HuH-7.5 (cell line): ENCODE measurements at regions not wholly inside any gene's neighbourhood (a gene's known extent, or its start where the extent isn't known, plus 50 kb on each side); places are given as distances from the start of the nearest gene placed in this dataset.

Experiments
- DNase-seq: peaks from one replicate; pipeline ENCODE4 v3.0.0; 2011; ENCODE audit warnings: low spot score

GRCh38 chr15:94682171-94682570 lies 450.8 kb downstream of the MCTP2 start:
- no peak for DNase-seq

DNA sequence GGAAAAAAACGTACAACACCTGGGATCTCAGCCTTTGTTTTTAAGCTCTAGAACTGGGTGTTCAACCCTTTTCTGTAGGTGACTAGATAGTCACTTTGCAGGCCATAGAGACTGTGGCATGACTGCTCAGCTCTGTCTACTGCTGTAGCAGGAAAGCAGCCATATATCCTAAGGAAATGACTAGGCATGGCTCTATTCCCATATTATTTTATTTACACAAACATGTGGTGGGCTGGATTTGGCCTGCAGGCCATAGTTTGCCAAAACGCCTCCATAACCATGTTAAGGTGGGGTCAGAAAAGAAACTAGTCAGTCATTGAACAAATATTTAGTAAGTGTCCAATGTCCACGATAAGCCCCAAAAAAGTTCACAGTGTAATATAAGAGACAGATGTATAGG lies 452.5 kb downstream of the MCTP2 start:
- no peak for DNase-seq

DNA sequence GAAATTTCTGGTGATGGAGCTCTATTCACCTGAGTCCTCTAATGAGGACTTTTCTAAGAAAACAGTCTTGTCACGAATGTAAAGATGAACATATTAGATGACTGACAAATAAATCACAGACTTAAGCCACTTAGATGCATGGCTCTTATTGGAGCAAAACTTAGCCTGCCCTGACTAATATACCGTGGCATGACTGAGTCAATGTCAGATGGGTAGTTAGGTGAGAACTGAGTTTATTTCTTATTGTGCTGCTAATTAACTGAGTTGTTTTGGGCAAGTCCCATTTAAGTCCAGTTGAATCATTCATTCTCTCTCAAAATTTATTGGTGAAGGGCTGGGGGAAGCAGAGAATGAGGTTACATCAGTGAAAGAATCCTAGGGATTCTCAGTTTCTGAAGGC lies 459.8 kb downstream of the MCTP2 start:
- no peak for DNase-seq

DNA sequence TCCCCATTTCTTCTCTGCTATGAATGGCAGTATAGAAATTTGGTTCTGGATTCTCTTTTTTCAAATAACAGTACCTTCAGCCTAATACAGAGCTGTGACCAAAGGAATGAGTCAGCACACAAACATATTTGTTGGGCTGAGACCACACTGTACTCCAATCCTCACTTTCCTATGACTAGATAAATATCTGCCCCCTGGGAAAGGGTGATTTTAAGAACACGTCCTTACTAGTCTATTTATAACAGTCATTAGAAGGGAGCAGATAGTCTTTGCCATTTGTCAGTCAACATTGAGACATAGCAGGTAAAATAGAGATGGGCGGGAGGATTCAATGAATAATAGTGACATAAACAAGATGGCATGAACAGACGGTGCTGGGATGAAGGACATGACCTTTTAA lies 461.3 kb downstream of the MCTP2 start:
- DNase-seq = no peak

GRCh38 chr15:94700211-94700610 lies 468.9 kb downstream of the MCTP2 start:
- no peak for DNase-seq

GRCh38 chr15:94701281-94701985 lies 470.1 kb downstream of the MCTP2 start:
- no peak for DNase-seq

GRCh38 chr15:94703596-94703995 lies 472.2 kb downstream of the MCTP2 start:
- no peak for DNase-seq

- no peak for DNase-seq
Measured at GRCh38 chr15:94704421-94704820, 473.1 kb downstream of the MCTP2 start.

DNA sequence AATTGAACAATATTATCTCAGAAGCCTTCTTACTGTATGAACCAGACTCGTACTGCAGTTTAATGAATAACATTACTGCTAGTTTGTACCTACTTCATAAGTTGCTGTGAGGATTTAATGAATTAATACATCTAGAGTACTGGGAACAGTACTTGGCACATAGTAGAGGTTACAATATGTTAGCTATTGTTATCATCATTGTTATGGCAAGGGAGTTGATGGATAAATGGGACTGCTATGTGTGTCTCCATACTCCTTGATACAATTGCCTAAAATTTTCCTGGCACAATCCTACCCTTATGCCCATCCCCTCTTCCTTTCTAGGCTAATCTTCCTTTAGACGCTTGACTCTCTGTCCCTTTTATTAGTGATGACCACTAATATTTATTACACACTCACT lies 473.6 kb downstream of the MCTP2 start:
- DNase-seq = no peak

DNA sequence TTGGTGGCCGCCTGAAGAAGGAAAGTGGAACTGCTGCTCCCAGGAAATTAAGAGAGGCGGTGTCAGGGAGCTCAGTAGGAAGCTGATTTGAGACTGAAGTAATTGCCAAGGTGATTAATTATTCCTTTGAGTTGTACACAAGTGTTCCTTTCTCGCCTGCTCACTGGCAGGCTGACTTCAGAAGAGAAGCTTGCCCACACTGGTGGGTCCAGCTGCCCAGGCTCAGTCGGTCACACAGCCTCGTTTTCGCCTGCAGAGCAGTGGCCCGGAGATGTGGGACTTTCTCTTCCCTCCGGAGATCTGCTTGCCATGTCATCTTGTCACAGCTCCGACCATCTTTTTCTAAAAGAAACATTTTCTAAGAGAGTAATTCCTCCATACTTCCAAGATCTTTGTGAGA lies 478.0 kb downstream of the MCTP2 start:
- DNase-seq = no peak

DNA sequence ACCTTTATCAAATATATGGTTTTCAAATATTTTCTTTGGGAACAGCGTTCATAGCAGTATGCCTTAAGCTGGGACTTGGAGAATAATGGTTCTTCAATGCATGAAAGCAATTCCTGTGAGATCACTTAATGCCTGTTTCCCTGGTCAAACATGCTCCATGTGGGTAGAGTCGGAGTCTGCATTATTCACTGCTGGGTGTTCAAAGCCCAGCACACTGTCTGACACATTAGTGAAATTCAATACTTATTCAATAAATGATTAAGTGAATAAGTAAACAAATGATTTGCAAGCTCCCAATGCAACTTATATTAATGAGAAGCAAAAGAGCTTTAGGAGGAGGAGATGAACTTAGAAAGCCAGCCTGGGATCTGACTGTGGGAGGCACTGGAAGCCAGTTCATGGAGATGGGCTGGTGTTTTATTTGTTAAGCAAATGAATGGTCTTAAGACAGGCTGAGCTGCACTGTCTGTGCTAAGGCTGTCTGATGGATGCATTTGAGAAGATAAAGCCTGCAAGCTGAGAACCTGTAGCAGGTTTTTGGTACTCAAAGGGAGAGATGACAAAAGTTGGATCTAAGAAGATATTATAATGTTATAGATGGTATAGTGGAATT lies 490.8 kb downstream of the MCTP2 start:
- no peak for DNase-seq

DNA sequence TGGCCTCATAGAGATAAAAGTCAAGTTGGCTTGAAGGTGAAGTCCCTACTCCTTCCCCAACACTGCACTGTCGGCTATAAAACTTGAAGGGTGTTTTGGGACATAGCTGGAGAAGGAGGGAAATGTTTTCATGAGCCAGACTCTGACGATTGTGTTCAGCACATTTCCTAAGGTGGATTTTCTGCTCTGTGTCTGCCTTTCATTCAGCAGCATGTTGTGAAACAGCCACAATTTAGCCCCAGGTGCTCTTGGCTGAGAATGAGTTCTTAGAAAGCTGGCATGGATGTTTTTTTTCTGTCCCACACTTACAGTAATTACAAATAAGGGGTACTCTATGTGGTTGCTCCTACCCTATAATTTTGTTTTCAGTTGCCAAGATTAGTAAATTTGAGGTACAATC lies 492.4 kb downstream of the MCTP2 start:
- no peak for DNase-seq

DNA sequence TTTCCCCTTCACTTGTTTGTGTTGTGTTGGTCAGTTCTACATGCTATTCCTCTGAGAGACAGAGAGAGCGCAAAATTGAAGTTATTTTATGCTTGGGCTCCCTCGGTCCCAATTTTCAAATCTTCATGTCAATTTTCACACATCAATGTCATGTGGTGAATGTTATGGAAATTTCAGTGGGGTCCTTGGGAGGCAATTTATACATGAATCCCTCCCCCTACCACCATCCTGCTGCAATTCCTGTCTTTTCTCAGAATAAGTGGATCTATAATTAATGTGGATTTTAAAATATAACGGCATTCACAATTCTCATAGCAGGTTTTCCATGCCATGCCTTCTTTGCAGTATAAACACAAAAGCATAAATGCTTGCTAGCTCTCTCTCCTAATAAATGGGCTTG lies 499.9 kb downstream of the MCTP2 start:
- no peak for DNase-seq

DNA sequence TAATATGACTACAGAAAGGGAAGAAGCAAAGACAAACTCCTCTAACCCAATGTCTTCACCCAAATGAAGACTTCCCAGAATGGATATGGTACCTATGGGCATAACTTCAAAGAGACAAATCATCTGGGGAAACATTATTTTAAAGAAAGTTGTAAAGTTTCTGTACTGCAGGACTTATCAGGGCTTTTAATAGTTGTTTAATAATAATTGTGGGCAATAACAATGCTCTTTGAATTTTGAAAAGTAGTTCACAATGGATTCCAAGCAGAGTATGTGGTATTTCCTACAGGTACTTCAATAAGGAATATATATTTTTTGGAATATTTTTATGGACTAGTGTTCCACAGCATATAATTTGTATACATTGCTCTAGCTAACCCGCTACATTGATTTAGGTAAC lies 503.1 kb downstream of the MCTP2 start:
- DNase-seq = no peak

DNA sequence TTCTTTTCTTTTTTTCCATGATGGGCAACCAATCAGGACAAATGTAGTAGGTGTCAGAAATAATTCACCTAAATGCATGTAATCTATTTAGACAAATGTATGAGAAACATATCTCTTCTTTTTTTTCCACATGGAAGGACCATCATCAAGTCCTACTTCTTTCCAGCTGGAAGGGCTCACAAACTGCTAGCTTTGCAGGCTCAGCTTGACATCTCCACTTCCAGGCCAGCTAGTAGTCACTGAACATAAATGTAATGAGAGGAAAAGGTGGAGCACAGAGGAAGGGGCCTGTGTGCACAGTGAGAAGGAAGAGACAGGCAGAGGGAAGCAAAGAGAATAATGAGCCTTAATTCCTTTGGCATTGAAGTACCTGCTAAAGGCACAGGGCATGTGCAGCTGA lies 504.9 kb downstream of the MCTP2 start:
- no peak for DNase-seq

DNA sequence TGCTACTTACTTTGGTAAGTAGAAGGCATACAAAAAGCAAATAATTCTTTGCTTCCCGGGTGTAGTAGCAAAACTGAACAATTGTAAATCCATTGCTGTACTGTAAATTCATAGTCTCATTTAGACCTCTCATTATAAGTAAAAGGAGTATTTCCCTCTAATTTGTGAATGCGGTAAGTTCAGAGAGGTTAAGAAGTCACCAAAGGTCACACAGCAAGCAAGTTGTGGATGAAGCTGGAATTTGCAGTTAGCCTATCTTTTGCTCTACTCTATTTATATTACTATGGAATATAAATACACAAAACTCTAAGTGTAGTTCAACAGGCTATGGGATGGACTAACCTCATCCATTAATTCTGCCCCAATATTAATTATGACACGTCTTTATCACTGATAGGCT lies 508.3 kb downstream of the MCTP2 start:
- no peak for DNase-seq

DNA sequence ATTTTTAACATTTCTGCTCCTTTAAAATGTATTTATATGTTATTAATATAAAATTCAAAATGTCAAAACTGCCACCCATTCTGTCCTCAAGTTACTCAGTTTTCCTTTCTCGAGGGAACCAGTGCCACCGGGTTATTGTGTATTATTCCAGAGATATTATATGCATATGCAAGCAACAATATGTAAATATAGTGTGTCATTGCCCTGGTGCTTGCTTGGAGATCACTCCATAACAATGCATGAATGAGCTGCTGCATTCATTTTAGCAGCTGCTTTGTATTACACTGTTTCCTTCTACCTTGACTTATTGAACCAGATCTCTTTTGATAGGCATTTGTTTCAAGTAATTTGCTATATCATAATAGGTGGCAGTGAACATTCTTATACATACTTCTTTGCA lies 509.1 kb downstream of the MCTP2 start:
- no peak for DNase-seq

- DNase-seq = no peak
Measured at GRCh38 chr15:94743668-94744067, 512.3 kb downstream of the MCTP2 start.

DNA sequence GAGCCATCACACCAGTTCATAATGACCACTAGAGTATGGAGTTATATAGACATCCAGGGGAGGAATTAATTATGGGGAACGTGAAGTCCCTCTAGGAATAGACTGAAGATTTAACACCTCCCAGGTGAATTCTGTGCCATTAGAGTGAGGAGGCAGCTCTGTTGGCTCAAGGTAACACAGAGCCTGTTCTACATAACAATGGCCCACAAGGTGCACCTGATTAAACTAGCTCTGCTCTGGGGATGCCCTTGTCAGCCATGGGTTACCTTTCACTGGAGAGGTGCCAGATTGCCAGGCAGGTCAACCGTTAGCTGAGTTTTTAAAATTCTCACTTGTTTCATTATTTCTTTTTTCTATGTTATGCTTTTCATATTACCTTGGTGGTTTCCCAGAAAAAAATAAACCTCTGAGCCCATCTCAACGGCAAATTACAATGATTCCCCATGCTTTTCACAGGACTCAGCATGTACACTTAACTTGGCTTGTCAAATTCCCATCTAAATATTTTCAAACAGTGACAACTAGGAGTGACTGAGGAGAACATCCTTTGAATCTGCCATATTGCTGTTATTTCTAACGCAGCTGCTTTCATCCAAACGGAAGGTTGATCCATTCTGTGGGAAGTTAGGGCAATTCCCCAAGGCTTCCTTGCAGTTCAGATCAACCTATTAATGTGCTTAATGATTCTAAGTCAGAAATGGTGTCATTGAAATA lies 512.9 kb downstream of the MCTP2 start:
- no peak for DNase-seq

GRCh38 chr15:94745371-94745770 lies 514.0 kb downstream of the MCTP2 start:
- DNase-seq = no peak

DNA sequence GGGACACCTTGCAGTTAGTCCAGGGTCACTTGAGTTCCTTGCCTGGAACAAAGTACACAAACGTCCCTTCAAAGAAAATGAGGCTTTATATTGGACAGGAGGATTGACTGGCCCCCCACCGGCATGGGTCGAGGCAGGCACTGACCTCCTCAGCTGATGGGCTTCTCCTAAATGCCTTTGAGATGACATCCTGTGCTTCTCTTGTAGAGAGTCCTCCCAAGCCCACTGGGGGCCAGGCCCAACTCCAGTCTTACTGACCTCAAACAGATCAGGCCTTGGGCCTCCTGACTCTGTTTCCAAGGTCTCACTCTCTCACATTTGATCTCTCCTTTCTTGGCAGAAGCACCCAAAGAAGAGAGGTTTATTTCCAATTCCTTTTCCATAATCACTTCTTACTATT lies 516.1 kb downstream of the MCTP2 start:
- no peak for DNase-seq

DNA sequence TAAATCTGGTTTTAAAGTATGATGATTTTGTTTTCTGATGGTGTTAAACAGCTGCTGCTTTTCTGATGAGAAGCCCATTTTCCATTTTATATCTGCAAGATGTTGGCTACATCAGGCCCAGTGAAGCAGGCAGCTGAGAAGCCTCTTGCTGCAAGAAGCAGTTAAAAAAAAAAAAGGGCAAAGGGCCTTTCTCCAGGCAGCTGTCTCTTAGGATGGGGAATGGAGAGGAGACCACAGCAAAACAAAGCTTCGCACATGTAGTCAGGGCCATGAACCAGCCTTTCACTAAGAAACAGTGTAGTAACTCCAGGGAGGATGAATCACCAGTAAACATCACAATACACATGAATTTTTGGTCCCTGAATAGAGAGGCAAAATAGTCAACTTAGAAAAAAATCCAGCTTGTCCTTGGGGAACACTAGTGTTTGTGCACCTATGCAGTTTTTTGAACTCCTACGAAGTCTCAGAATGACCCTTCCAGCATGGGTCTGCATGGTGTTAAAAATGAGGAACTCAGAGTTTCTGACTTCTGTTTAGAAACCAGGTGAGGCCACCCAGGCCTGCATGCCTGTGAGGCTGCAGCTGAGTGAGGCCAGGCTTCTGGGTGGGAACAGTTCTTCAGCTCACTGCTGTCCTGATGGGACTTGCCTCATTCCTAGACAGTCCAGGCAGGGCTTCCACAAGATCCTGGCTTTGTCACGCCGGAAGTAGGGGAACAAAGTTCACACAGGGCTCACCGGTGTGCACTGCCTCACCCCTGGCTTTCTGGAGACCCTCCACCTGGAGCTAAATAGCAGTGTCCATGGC lies 518.7 kb downstream of the MCTP2 start:
- DNase-seq = no peak

GRCh38 chr15:94760348-94760747 lies 529.0 kb downstream of the MCTP2 start:
- DNase-seq = no peak
